ENCODE measurements at regions not wholly inside any gene's neighbourhood (a gene's known extent, or its start where the extent isn't known, plus 50 kb on each side); places are given as distances from the start of the nearest gene placed in this dataset.

GRCh38 chr12:115351514-115352077 is 667.6 kb upstream of the TBX3 start:
- no peak for DNase-seq

DNA sequence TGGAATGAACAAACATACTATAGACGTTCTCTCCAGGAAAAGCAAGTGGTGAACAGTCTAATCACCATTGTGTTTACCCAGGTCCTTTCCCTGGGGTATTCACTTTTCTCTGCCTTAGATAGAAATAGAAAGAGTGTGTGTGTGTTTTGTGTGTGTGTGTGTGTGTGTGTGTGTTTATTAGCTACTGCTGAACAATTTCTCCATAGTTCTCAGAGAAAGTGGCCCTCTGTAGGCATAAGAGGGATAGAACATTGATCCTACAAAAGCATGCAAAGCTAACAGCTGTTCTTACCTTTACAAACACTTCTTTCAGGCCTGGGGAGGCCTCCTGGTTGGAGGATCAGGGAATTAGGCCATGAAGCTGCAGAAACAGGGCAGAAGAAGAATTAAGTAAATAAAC is 665.7 kb upstream of the TBX3 start:
- no peak for DNase-seq

- DNase-seq: no peak
These were observed 664.3 kb upstream of the TBX3 start for GRCh38 chr12:115348301-115348700.

DNA sequence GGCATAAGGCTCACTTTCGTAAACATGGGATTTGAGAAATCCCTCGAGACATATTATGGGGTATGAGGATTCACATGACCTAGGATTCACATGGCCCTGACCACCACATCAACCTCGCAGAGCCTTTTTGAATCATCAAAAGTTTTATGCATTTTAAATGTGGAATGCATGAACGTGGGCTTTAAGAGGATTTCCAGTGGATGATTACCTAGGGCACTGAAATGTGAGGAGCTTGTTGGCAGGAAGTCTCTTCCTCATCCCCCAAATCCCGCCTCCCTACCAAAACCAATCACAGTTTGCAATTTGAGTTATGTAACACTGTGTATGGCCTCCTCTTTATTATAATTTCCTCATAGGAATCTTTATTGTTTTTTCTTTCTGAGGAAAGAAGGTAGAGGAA is 659.6 kb upstream of the TBX3 start:
- no peak for DNase-seq

DNA sequence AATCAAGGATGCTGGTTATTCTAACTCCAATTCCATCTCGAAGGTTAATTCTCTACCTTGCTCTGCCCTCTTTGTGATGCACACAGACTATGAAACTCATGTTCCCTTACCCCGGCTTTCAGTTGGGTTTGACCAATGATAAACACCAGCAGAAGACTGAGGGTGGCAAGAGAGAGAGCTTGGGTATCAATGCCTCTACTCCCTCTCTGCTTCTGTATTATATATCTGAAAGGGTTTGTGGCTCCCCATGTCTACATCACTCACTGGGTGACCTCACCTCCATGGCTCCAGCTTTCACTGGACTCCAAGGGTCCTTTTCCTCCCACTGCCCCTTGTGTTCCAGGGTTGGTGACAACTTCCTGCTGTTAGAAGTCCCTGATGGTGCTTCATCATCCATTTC is 659.0 kb upstream of the TBX3 start:
- DNase-seq: no peak

DNA sequence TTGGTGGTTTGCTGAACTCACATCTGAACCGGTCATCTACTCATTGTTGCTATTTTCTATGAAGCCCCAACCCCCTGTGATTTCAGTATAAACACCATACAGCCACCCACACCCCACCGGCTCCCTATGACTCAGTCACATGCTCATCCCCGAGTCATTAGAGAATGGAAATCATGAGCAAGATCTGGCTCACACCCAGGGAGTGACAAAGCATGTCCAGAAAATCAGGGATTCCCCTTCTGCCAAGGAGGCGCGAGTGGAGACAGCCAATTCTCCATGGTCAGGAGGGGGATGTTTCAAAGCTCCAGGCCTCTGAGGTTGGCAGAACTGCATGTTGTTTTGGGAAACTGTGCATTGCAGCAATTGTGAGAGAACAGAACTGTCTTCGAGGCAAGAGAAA is 657.5 kb upstream of the TBX3 start:
- no peak for DNase-seq

GRCh38 chr12:115338566-115339294 is 654.8 kb upstream of the TBX3 start:
- DNase-seq: no peak

- no peak for DNase-seq
These were observed 653.9 kb upstream of the TBX3 start for GRCh38 chr12:115337693-115338543.

DNA sequence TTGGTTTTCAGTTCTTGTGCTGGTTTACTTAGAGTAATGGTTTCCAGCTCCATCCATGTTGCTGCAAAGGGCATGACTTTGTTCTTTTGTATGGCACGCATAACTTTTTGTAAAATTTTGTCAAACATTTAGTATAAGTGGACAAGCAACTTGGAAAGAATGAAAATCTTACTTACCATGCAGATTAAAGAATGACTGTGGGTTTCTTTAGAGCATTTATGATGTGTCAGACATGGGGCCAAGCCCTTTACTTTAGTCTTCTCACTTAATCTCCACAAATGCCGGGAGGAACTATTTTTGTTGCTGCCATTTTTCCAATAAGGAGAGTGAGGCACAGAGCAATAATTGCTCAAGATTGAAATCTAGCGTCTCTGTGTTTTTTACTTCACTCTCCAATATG is 652.5 kb upstream of the TBX3 start:
- no peak for DNase-seq

DNA sequence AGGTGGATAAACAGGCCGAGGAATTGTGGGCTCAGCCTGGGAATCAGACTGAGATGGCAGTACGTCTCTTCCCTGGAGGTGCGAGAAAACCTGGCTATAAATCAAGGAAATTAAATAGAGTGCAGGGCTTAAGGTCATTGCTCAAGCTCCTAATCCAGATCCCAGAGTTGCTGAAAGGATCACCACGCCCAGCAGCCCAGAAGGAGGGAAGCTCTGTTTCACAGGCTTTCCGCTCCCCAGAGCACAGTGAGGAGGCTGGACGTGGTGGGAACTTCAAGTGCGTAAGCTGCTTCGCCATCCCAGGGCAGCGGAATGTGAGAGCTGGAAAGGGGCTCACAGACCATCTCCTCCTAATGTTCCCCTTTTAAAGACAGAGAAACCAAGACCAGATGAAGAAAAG is 651.6 kb upstream of the TBX3 start:
- DNase-seq: no peak

DNA sequence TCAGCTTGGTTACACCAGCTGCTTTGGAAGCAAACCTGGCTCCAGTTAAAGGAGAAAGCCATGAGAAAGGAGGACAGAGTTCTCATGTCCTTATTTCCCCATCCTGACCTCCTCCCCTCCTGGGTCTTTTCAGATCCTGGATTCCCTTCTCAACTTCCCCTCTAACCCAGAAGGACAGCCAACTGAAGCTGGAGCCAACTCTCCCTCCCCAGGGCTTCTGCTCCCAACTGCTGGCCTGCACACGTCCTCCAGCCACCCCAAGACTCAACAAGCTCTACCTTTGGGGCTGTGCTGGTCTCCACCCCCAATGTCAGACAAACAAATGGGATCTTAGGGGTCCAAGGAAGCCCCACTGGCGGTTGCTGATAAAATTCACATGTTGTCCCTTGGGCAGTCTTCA is 651.1 kb upstream of the TBX3 start:
- no peak for DNase-seq

DNA sequence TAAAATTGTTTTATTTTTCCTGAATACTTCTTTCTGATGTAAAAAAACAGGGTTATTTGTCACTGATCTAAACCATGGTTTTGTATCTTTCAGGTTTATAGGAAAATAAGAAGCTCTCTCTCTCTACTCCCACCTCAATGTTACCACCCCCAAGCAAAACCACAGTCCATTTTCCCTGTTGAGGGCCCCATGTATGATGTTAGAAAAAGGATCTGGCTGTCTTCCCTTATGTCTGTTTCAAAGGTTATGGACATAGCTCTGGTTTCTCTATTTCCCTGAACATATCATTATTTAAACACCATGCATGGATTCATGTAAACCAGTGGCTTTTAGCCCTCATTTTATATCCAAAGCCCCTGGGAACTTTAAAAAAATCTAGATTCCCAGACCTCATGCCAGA is 649.0 kb upstream of the TBX3 start:
- no peak for DNase-seq

- no peak for DNase-seq
These were observed 641.9 kb upstream of the TBX3 start for GRCh38 chr12:115325858-115326257.

GRCh38 chr12:115324949-115325593 is 641.1 kb upstream of the TBX3 start:
- no peak for DNase-seq

GRCh38 chr12:115323223-115323905 is 639.4 kb upstream of the TBX3 start:
- DNase-seq: no peak

DNA sequence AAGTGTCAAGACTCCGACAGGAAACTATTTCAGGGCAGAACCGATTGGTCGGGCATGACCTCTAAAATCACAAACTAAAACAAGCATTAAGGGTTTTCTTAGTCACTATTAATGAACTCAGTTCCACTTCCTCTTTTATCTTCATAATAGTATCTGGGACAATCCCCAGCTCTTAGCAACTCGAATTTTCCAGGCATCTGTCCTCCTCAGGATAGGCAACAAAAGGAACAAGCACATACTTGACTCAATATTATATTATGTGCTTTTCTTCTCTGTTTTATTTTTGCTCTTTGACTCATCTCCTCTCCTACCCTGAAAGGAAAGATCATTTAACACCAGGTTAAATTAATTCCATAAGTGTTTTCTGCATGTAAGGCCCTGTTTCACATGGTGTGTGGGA is 638.3 kb upstream of the TBX3 start:
- DNase-seq: no peak

DNA sequence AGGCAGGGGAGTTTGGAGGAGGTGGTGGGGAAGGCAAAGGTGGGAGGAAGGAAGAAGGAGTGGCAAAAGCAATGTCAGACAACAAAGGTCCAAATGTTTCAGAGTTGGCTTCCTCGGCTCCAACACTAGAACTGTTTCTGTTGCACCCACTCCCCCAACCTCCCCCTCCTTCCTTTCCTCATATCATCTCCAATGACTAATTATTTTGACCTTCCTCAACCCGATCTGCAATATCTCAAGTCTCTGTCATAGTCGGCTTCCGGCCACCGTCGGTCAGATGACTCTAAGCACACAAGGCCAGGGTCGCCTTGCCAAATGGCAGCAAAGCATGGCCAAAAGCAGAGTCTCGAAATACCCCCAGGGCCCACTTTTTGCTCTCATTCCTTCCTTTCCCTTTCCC is 637.0 kb upstream of the TBX3 start:
- no peak for DNase-seq

- DNase-seq: no peak
These were observed 636.5 kb upstream of the TBX3 start for GRCh38 chr12:115320451-115320850.

DNA sequence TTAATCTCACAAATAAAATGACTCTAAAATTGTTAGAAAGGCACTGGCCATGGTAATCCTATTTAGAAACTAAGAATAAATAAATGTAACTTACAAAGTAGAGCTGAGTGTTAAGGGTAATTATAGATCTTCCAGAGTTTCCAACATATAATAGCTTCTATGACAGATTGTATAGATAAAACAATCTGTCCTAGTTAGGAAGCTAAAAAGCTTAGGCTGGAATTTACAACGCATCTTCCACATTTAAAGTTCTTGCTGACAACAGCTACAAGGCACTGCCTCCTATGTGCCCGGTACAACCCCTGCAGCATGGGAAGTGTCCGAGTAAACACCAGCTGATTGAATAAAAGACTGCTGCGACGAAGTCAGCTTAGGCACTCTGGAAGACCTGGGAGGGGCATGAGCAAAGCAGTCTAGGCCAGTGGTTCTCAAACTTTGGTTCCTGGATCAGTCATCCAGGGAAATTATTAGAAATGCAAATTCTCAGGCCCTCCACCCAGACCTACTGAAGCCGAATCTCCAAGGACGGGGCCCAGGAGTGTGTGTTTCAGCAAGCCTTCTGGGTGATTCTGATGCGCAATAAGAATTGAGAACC is 635.6 kb upstream of the TBX3 start:
- no peak for DNase-seq

GRCh38 chr12:115313929-115314328 is 630.0 kb upstream of the TBX3 start:
- DNase-seq: no peak

DNA sequence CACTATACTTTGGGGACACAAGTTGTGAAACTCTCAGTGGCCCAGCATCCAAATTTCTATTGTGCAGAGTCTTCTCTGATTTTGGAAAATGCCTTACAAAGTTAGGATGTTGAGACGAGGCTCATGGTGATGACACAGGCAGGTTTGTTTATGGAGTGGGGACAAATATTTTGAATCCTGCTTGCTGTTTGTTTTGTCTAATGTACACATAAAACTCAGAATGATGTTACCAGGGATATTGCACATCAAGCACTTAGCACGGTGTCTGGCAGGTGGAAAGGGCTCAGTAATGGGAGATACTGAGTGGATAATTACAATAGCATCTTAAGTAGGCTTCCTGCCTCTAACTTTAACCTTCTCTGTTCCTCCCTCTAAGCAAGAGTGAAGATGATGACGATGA is 628.9 kb upstream of the TBX3 start:
- no peak for DNase-seq

GRCh38 chr12:115311875-115312274 is 627.9 kb upstream of the TBX3 start:
- DNase-seq: no peak

DNA sequence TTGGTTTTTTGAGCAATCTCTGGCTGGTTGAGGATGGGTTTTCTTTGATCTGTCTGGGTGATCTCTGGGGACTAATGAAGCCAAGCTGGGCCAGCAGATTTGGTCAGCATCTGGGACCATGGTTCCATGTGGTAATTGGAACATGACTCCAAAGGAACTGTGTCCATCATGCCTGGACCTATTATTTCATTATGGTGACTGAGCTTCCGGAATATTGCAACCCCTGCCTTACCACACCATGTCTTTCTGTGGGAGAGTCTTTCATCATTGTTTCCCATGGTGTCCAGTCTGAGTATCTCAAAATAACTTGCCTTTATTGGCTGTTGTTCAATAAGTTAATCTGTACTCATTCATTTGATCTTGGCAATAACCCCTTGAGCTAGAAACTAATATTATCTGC is 624.9 kb upstream of the TBX3 start:
- DNase-seq: no peak
